C4-2B (cell line): ENCODE measurements at regions not wholly inside any gene's neighbourhood (a gene's known extent, or its start where the extent isn't known, plus 50 kb on each side); places are given as distances from the start of the nearest gene placed in this dataset.

ENCODE experiments used
- H3K27ac ChIP-seq: fragments of 450-650 bp; 2 replicates; pipeline ENCODE4 v1.5.1; 2017
- CTCF ChIP-seq: fragments of 450-650 bp; conservative IDR thresholded peaks from 2 replicates; pipeline ENCODE4 v1.5.1; 2017; ENCODE audit warnings: mild to moderate bottlenecking
- ZFX ChIP-seq: fragments of 450-650 bp; IDR thresholded peaks from 2 replicates; pipeline ENCODE4 v1.6.1; 2017

GRCh38 chr3:148379763-148380382 lies 317.8 kb upstream of the AGTR1 start:
- TF ChIP-seq CTCF (peak; percentile 78), ZFX (no peak)

GRCh38 chr3:148381051-148381450 lies 316.7 kb upstream of the AGTR1 start:
- no peak overlapping the region for H3K27ac ChIP-seq
- TF ChIP-seq CTCF (no peak), ZFX (no peak)

More at GRCh38 chr3:148379763-148380382, 317.8 kb upstream of the AGTR1 start:
- H3K27ac ChIP-seq = no peak overlapping the region

- no peak for TF ChIP-seq CTCF
- TF ChIP-seq ZFX = no peak
Observed at GRCh38 chr3:148389916-148390315, 307.8 kb upstream of the AGTR1 start.

GRCh38 chr3:148395821-148396220 lies 301.9 kb upstream of the AGTR1 start:
- TF ChIP-seq ZFX (no peak), CTCF (no peak)
- no peak overlapping the region for H3K27ac ChIP-seq

More at GRCh38 chr3:148389916-148390315, 307.8 kb upstream of the AGTR1 start:
- no peak overlapping the region for H3K27ac ChIP-seq

GRCh38 chr3:148400754-148401153 lies 296.9 kb upstream of the AGTR1 start:
- no peak for TF ChIP-seq CTCF
- no peak for TF ChIP-seq ZFX
- no peak overlapping the region for H3K27ac ChIP-seq

- TF ChIP-seq ZFX (no peak), CTCF (peak; percentile 16)
- H3K27ac ChIP-seq = no peak overlapping the region
Observed at GRCh38 chr3:148408667-148409066, 289.0 kb upstream of the AGTR1 start.

GRCh38 chr3:148420242-148420641 lies 277.5 kb upstream of the AGTR1 start:
- no peak for TF ChIP-seq CTCF
- TF ChIP-seq ZFX = no peak
- H3K27ac ChIP-seq = no peak overlapping the region
